ENCODE measurements at regions not wholly inside any gene's neighbourhood (a gene's known extent, or its start where the extent isn't known, plus 50 kb on each side); places are given as distances from the start of the nearest gene placed in this dataset.

DNA sequence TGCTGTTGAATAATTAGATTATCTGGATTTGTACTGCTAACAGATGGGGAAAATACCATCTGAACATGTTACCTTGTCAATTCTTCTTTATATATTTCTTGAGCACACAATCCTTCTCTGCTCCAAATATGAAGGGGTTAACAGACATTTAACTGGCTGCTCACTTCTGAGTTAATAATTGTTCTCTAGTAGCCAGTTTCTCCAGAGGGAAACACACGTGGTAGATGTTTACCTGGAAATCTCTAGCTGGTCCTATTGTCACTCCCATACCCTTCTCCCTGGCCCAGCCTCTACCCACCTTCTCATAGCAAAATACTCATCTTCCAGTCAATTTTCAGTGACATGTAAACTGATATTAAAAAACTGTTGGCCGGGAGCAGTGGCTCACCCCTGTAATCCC lies 101.5 kb upstream of the ZNF462 start:
- no peaks in the 10 kb centered on the region for H4K20me1 ChIP-seq (ENCODE audit: insufficient read depth, low read length)
- no peak overlapping the region for H3K4me2 ChIP-seq (ENCODE audit: insufficient read depth, low read length)
- no peaks in the 10 kb centered on the region for H3K79me2 ChIP-seq (ENCODE audit: insufficient read depth, low read length)
- H2AFZ ChIP-seq (ENCODE audit: low read depth, low read length) = no peak overlapping the region
- DNase-seq = no peak
- no peak for ATAC-seq (ENCODE audit: insufficient read depth, low read depth)
- no peaks in the 10 kb centered on the region for H3K27me3 ChIP-seq (ENCODE audit: insufficient read depth, low read length, poor library complexity)
- peaks cover 4% of the 10 kb centered on the region for H3K4me1 ChIP-seq (ENCODE audit: insufficient read depth, low read length)
- H3K27ac ChIP-seq (ENCODE audit: low read length) = no peak overlapping the region
- no peaks in the 10 kb centered on the region for H3K9me3 ChIP-seq (ENCODE audit: insufficient read depth, low read length, severe bottlenecking)
- no peak overlapping the region for H3K9ac ChIP-seq (ENCODE audit: low read depth, low read length)
- no peaks in the 10 kb centered on the region for H3K36me3 ChIP-seq (ENCODE audit: insufficient read depth, low read length)
- TF ChIP-seq EZH2 (IDR thresholded peaks at IDR 0.05; ENCODE audit: borderline replicate concordance, low read depth, low read length, severe bottlenecking) = no peak
- no peak for TF ChIP-seq CTCF (IDR thresholded peaks at IDR 0.05; ENCODE audit: borderline replicate concordance, extremely low read depth, low read length, poor library complexity, severe bottlenecking)
- H3K4me3 ChIP-seq (ENCODE audit: low read depth in 1 of 2, low read length in 2 of 2) = no peak overlapping the region

- Histone ChIP-seq H3K4me3 (ENCODE audit: low read depth in 1 of 2, low read length in 2 of 2) (no peak overlapping the region), H4K20me1 (ENCODE audit: insufficient read depth, low read length) (no peaks in the 10 kb centered on the region), H2AFZ (ENCODE audit: low read depth, low read length) (no peak overlapping the region), H3K36me3 (ENCODE audit: insufficient read depth, low read length) (no peaks in the 10 kb centered on the region), H3K9me3 (ENCODE audit: insufficient read depth, low read length, severe bottlenecking) (no peaks in the 10 kb centered on the region), H3K4me2 (ENCODE audit: insufficient read depth, low read length) (no peak overlapping the region), H3K9ac (ENCODE audit: low read depth, low read length) (no peak overlapping the region), H3K4me1 (ENCODE audit: insufficient read depth, low read length) (no peaks in the 10 kb centered on the region), H3K27ac (ENCODE audit: low read length) (no peak overlapping the region), H3K79me2 (ENCODE audit: insufficient read depth, low read length) (no peaks in the 10 kb centered on the region), H3K27me3 (ENCODE audit: insufficient read depth, low read length, poor library complexity) (no peaks in the 10 kb centered on the region)
- ATAC-seq (ENCODE audit: insufficient read depth, low read depth) (no peak), DNase-seq (no peak)
- TF ChIP-seq CTCF (IDR thresholded peaks at IDR 0.05; ENCODE audit: borderline replicate concordance, extremely low read depth, low read length, poor library complexity, severe bottlenecking) (no peak), EZH2 (IDR thresholded peaks at IDR 0.05; ENCODE audit: borderline replicate concordance, low read depth, low read length, severe bottlenecking) (no peak)
Measured at GRCh38 chr9:106766616-106767015, 96.3 kb upstream of the ZNF462 start.

DNA sequence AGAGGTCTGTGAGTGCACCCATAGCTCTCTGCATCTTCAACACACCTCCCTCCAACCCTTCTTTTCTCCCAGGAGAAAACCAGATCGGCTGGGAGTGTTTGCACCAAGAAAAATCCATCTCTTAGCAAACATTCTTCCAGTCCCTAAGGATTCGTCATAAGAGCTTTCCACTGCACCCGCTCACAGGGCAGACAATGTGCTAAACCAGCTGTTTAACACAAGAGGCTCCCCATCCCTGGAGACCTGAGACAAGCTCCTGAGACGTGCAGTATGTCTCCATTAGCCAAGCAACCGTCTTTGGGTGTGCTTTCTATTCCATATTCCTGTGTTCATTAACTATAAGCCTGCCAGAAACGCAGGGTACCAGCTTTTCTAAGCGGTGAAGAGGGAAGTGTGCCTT lies 93.6 kb upstream of the ZNF462 start:
- Histone ChIP-seq H3K27me3 (ENCODE audit: insufficient read depth, low read length, poor library complexity) (no peaks in the 10 kb centered on the region), H2AFZ (ENCODE audit: low read depth, low read length) (no peak overlapping the region), H3K4me2 (ENCODE audit: insufficient read depth, low read length) (no peak overlapping the region), H3K36me3 (ENCODE audit: insufficient read depth, low read length) (no peaks in the 10 kb centered on the region), H3K4me3 (ENCODE audit: low read depth in 1 of 2, low read length in 2 of 2) (no peak overlapping the region), H3K4me1 (ENCODE audit: insufficient read depth, low read length) (no peaks in the 10 kb centered on the region), H3K9ac (ENCODE audit: low read depth, low read length) (no peak overlapping the region), H3K9me3 (ENCODE audit: insufficient read depth, low read length, severe bottlenecking) (no peaks in the 10 kb centered on the region), H4K20me1 (ENCODE audit: insufficient read depth, low read length) (no peaks in the 10 kb centered on the region), H3K27ac (ENCODE audit: low read length) (no peak overlapping the region), H3K79me2 (ENCODE audit: insufficient read depth, low read length) (no peaks in the 10 kb centered on the region)
- TF ChIP-seq EZH2 (IDR thresholded peaks at IDR 0.05; ENCODE audit: borderline replicate concordance, low read depth, low read length, severe bottlenecking) = no peak
- TF ChIP-seq CTCF (IDR thresholded peaks at IDR 0.05; ENCODE audit: borderline replicate concordance, extremely low read depth, low read length, poor library complexity, severe bottlenecking) = no peak
- DNase-seq = no peak
- ATAC-seq (ENCODE audit: insufficient read depth, low read depth) = no peak

- no peak for TF ChIP-seq CTCF (IDR thresholded peaks at IDR 0.05; ENCODE audit: borderline replicate concordance, extremely low read depth, low read length, poor library complexity, severe bottlenecking)
- no peak for TF ChIP-seq EZH2 (IDR thresholded peaks at IDR 0.05; ENCODE audit: borderline replicate concordance, low read depth, low read length, severe bottlenecking)
- Histone ChIP-seq H3K4me2 (ENCODE audit: insufficient read depth, low read length) (no peak overlapping the region), H3K4me3 (ENCODE audit: low read depth in 1 of 2, low read length in 2 of 2) (no peak overlapping the region), H3K27me3 (ENCODE audit: insufficient read depth, low read length, poor library complexity) (no peaks in the 10 kb centered on the region), H3K4me1 (ENCODE audit: insufficient read depth, low read length) (no peaks in the 10 kb centered on the region), H3K27ac (ENCODE audit: low read length) (no peak overlapping the region), H4K20me1 (ENCODE audit: insufficient read depth, low read length) (no peaks in the 10 kb centered on the region), H3K9me3 (ENCODE audit: insufficient read depth, low read length, severe bottlenecking) (no peaks in the 10 kb centered on the region), H3K9ac (ENCODE audit: low read depth, low read length) (no peak overlapping the region), H2AFZ (ENCODE audit: low read depth, low read length) (no peak overlapping the region), H3K36me3 (ENCODE audit: insufficient read depth, low read length) (no peaks in the 10 kb centered on the region), H3K79me2 (ENCODE audit: insufficient read depth, low read length) (no peaks in the 10 kb centered on the region)
- DNase-seq = no peak
- no peak for ATAC-seq (ENCODE audit: insufficient read depth, low read depth)
Measured at GRCh38 chr9:106771608-106772007, 91.4 kb upstream of the ZNF462 start.

Data from DND-41 (cell line).